Peyer's patch (tissue), 4 donors: ENCODE measurements at regions not wholly inside any gene's neighbourhood (a gene's known extent, or its start where the extent isn't known, plus 50 kb on each side); places are given as distances from the start of the nearest gene placed in this dataset.
"Not testable (repeated sequence)": the region's sequence is repeated elsewhere in the genome, so short reads cannot be mapped to it uniquely, and the experiment has no call there.

Experiments
- DNase-seq, 3 donors: peaks; one replicate each; pipeline ENCODE4 v3.0.0-alpha.2; 2017 to 2019
- H3K27ac ChIP-seq, 4 donors: fragments of 200-600 bp; sonication (generic); one replicate each; pipeline ENCODE4 v1.5.1; 2016 to 2019
- H3K27me3 ChIP-seq, 2 donors: fragments of 200-600 bp; sonication (generic); one replicate each; pipeline ENCODE4 v1.5.1; 2019
- H3K36me3 ChIP-seq, 3 donors: fragments of 200-600 bp; sonication (generic); one replicate each; pipeline ENCODE4 v1.5.1; 2016 to 2019
- H3K4me1 ChIP-seq, 4 donors: fragments of 200-600 bp; sonication (generic); one replicate each; pipeline ENCODE4 v1.5.1; 2016 to 2019
- H3K4me3 ChIP-seq, 4 donors: fragments of 200-600 bp; sonication (generic); 1 replicate in 3 of 4; 2 replicates in 1 of 4; pipeline ENCODE4 v1.5.1; 2016 to 2019; ENCODE audit warnings: mild to moderate bottlenecking in 1 of 4
- H3K9me3 ChIP-seq, 4 donors: fragments of 200-600 bp; sonication (generic); one replicate each; pipeline ENCODE4 v1.5.1; 2016 to 2019; ENCODE audit warnings: mild to moderate bottlenecking in 1 of 4
- POLR2A ChIP-seq, 2 donors: fragments of 450-650 bp; IDR thresholded peaks; one replicate each; pipeline ENCODE4 v1.5.1; 2017; ENCODE audit warnings: antibody characterized with exemption in 2 of 2, mild to moderate bottlenecking in 2 of 2, moderate library complexity in 2 of 2
- TF ChIP-seq, protein P1 (sequence below), 6 experiments: fragments of 450-650 bp in 4 of 6; fragments of 200-600 bp in 2 of 6; sonication (generic) in 1 of 6; IDR thresholded peaks; one replicate each; pipeline ENCODE4 v1.5.1; 2017 to 2019; ENCODE audit warnings: antibody characterized with exemption in 6 of 6, mild to moderate bottlenecking in 3 of 6, moderate library complexity in 1 of 6

DNA sequence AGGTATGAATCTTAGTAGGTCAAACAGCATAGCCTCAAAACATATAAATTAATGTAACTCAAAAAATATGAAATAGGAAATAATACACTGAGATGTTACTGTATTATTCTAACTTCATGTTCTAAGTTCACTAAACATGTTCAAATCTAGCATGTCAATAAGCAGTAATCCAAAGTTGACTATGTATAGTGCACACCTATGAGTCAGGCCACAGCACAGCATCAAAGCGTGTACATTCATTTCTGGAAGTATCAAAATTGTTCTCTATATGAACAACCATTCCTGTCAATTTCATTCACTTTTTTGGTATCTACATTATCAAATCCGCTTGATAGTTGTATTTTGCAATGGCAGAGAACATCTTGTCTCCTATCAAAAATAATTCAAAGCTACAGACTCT lies 418.9 kb upstream of the POM121L12 start:
- Histone ChIP-seq H3K27ac (no peak overlapping the region), H3K36me3 (no peaks in the 10 kb centered on the region), H3K4me1 (no peaks in the 10 kb centered on the region), H3K4me3 (no peak overlapping the region), H3K27me3 (no peaks in the 10 kb centered on the region), H3K9me3 (no peaks in the 10 kb centered on the region)
- no peak for DNase-seq
- no peak for TF ChIP-seq POLR2A (IDR thresholded peaks at IDR 0.05)

DNA sequence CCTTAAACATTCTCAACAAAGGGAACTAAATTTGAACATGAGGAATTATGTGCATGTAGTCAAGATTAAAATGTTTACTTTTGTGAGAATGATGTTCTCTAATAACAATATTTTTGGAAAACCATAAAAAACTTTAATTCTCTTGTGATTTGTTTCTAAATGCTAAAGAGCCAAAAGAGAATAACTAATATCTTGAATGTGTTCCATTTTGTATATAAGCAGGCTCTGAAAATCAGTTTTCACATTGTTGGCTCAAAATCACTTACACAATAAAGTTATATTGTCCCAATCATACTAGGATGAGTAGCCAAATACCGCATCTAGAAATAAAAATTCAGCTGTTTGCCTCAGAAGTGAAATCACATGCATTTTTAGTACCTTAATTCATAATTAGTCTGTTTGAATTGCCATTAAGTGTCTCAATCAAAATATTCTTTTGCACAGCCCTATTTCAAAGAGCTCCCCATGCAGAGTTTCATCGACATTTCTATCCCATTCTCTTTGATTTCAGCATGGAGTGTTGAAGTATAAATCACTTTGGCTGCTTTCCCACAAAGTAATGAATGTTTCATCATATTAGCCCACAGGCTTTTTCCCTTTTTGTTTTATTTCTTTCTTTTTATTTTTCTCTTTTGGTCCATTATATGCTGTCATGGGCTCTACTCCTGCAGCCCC lies 420.3 kb upstream of the POM121L12 start:
- DNase-seq = no peak
- H3K36me3 ChIP-seq = no peaks in the 10 kb centered on the region

DNA sequence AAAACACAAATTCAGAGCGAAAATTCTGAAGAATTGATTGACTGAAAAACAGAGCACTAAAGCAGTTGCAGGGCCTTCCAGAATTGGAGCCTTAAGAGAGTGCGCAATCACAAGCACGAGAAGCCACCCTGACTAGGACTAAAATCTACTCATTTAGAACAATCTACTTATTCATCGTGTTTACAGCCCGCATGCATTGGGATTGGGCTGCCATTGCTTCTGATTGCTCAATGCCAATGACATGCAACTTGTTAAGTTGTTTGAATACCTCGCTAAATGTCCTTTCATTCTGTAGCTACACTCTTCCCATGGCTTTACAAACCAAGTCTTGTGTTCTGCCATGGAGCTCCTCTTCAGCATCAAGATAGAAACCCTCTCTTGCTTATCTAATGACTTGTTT lies 425.9 kb upstream of the POM121L12 start:
- H3K4me3 ChIP-seq = no peak overlapping the region
- DNase-seq = no peak
- no peaks in the 10 kb centered on the region for H3K36me3 ChIP-seq
- H3K9me3 ChIP-seq = no peaks in the 10 kb centered on the region
- no peak for TF ChIP-seq POLR2A (IDR thresholded peaks at IDR 0.05)
- TF ChIP-seq, protein P1, sequence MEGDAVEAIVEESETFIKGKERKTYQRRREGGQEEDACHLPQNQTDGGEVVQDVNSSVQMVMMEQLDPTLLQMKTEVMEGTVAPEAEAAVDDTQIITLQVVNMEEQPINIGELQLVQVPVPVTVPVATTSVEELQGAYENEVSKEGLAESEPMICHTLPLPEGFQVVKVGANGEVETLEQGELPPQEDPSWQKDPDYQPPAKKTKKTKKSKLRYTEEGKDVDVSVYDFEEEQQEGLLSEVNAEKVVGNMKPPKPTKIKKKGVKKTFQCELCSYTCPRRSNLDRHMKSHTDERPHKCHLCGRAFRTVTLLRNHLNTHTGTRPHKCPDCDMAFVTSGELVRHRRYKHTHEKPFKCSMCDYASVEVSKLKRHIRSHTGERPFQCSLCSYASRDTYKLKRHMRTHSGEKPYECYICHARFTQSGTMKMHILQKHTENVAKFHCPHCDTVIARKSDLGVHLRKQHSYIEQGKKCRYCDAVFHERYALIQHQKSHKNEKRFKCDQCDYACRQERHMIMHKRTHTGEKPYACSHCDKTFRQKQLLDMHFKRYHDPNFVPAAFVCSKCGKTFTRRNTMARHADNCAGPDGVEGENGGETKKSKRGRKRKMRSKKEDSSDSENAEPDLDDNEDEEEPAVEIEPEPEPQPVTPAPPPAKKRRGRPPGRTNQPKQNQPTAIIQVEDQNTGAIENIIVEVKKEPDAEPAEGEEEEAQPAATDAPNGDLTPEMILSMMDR (IDR thresholded peaks at IDR 0.05) = no peak
- no peak overlapping the region for H3K27ac ChIP-seq
- H3K4me1 ChIP-seq = no peaks in the 10 kb centered on the region
- H3K27me3 ChIP-seq = no peaks in the 10 kb centered on the region

More for the DNA sequence above, 420.3 kb upstream of the POM121L12 start:
- no peak overlapping the region for H3K27ac ChIP-seq
- H3K4me3 ChIP-seq = no peak overlapping the region
- H3K27me3 ChIP-seq = no peaks in the 10 kb centered on the region
- H3K4me1 ChIP-seq = no peaks in the 10 kb centered on the region
- H3K9me3 ChIP-seq = no peaks in the 10 kb centered on the region
- TF ChIP-seq, protein P1 (IDR thresholded peaks at IDR 0.05) = no peak
- no peak for TF ChIP-seq POLR2A (IDR thresholded peaks at IDR 0.05)

DNA sequence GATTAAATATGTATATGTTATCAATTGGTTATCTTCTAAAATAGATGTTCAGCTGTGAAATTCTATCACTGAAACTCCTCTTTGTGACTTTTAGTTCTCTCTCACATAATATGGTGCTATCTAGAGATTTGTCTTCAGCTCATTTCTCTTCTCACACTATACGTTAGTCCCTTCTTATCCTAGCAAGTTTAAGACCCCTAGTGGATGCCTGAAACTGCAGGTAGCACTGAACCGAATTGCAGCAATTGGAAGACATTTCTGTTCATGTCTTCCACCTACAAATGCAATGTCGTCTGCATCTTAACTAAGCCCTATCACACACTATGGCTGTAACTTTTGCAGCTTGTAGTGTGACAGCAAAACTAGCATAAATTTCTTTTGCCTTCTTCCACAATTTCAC lies 442.7 kb upstream of the POM121L12 start:
- Histone ChIP-seq H3K27ac (no peak overlapping the region), H3K36me3 (no peaks in the 10 kb centered on the region), H3K27me3 (no peaks in the 10 kb centered on the region), H3K4me1 (no peaks in the 10 kb centered on the region), H3K4me3 (no peak overlapping the region), H3K9me3 (no peaks in the 10 kb centered on the region)
- TF ChIP-seq, protein P1 (IDR thresholded peaks at IDR 0.05) = no peak
- no peak for TF ChIP-seq POLR2A (IDR thresholded peaks at IDR 0.05)
- DNase-seq = no peak

DNA sequence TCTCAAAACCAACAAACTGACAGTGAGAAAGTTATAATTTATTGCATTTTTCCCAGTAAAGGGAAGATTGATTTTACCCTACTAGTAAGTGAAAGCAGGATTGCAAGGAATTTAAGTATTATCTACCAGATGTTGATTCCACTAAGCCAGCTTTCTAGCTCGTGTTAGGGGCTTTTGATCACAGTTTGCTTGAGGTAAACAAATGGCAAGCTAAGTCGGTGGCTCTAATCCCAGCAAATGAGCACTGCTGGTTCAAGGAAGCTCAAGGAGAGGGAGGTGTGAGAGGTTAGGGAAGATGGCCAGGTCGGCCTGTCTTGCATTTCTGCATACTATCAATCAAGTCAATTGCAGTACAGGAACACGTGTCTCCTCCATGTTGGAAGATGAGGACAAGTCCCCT lies 448.7 kb upstream of the POM121L12 start:
- no peaks in the 10 kb centered on the region for H3K9me3 ChIP-seq
- no peak for DNase-seq
- H3K36me3 ChIP-seq = no peaks in the 10 kb centered on the region
- no peak overlapping the region for H3K27ac ChIP-seq
- no peaks in the 10 kb centered on the region for H3K27me3 ChIP-seq
- no peak for TF ChIP-seq POLR2A (IDR thresholded peaks at IDR 0.05)
- TF ChIP-seq, protein P1 (IDR thresholded peaks at IDR 0.05) = no peak
- H3K4me3 ChIP-seq = no peak overlapping the region
- no peaks in the 10 kb centered on the region for H3K4me1 ChIP-seq

DNA sequence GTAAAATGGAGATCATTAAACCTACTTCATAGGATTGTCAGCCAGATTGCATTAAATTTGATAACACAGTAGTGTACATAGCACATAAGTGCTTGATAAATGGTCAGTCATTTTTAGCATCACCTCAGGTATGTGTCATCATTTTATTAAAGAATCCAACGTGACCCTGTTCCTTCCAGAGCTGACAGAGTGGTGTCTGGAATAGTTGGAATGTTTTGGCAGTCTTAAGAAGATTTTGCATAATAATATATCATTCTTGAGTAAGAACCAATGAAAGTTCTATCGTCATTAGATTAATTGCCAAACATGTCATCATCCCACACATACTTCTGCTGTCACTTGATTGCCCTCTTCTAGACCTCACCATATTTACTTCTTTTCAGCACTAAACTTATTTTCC lies 451.4 kb upstream of the POM121L12 start:
- DNase-seq = no peak
- Histone ChIP-seq H3K27ac (no peak overlapping the region), H3K4me3 (no peak overlapping the region), H3K27me3 (no peaks in the 10 kb centered on the region), H3K36me3 (no peaks in the 10 kb centered on the region), H3K9me3 (peaks cover 0 to 3% (median 0%) of the 10 kb centered on the region in 4 donors), H3K4me1 (no peaks in the 10 kb centered on the region)
- no peak for TF ChIP-seq POLR2A (IDR thresholded peaks at IDR 0.05)
- TF ChIP-seq, protein P1 (IDR thresholded peaks at IDR 0.05) = no peak

DNA sequence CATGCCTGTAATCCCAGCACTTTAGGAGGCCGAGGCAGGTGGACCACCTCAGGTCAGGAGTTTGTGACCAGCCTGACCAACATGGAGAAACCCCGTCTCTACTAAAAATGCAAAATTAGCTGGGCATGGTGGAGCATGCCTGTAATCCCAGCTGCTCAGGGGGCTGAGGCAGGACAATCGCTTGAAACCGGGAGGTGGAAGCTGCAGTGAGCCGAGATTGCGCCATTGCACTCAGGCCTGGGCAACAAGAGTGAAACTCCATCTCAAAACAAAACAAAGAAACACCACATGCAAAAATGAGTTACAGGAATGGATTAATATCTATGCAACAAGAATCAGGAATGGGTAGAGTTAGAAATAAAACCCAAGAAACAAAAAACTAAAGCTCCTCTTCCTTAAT lies 462.3 kb upstream of the POM121L12 start:
- not testable (repeated sequence) for DNase-seq, H3K9me3 ChIP-seq, H3K27me3 ChIP-seq, H3K36me3 ChIP-seq, H3K4me1 ChIP-seq, H3K27ac ChIP-seq, H3K4me3 ChIP-seq
